Cardiac fibroblast (primary cell): ENCODE measurements at regions not wholly inside any gene's neighbourhood (a gene's known extent, or its start where the extent isn't known, plus 50 kb on each side); places are given as distances from the start of the nearest gene placed in this dataset.
"Not testable (repeated sequence)": the region's sequence is repeated elsewhere in the genome, so short reads cannot be mapped to it uniquely, and the experiment has no call there.

ENCODE experiments used
- DNase-seq, 2 donors: peaks; one replicate each; pipeline versions ENCODE4 v3.0.0 to v3.0.0-alpha.2; 2010; ENCODE audit warnings: low read depth in 2 of 2
- H3K4me3 ChIP-seq, 2 donors: replicated peaks in 1 of 2; 1 replicate in 1 of 2; 2 replicates in 1 of 2; pipeline ENCODE4 v1.5.1; 2011; ENCODE audit warnings: low read depth in 2 of 2, low read length in 2 of 2, mild to moderate bottlenecking in 2 of 2, moderate library complexity in 1 of 2
- CTCF ChIP-seq: IDR thresholded peaks from one replicate; pipeline ENCODE4 v1.5.1; 2011; ENCODE audit warnings: low read depth, mild to moderate bottlenecking, low read length, inconsistent platforms

GRCh38 chr6:67812125-67812524 lies 823.0 kb upstream of the ADGRB3 start:
- H3K4me3 ChIP-seq = no peak overlapping the region
- DNase-seq = no peak
- TF ChIP-seq CTCF = no peak

- DNase-seq = peak in 1 of 2 donors; percentile 26
- H3K4me3 ChIP-seq = no peak overlapping the region
- TF ChIP-seq CTCF = no peak
Observed at GRCh38 chr6:67811239-67812037, 823.6 kb upstream of the ADGRB3 start.

GRCh38 chr6:67804808-67805207 lies 830.3 kb upstream of the ADGRB3 start:
- DNase-seq = not testable (repeated sequence)

GRCh38 chr6:67802771-67803170 lies 832.3 kb upstream of the ADGRB3 start:
- H3K4me3 ChIP-seq = no peak overlapping the region
- TF ChIP-seq CTCF = no peak
- DNase-seq = no peak

More at GRCh38 chr6:67804808-67805207, 830.3 kb upstream of the ADGRB3 start:
- not testable (repeated sequence) for H3K4me3 ChIP-seq

- no peak overlapping the region for H3K4me3 ChIP-seq
- TF ChIP-seq CTCF = no peak
- no peak for DNase-seq
Observed at GRCh38 chr6:67792996-67793395, 842.1 kb upstream of the ADGRB3 start.

- DNase-seq = no peak
- TF ChIP-seq CTCF = no peak
- H3K4me3 ChIP-seq = no peak overlapping the region
Observed at GRCh38 chr6:67790569-67790968, 844.5 kb upstream of the ADGRB3 start.

GRCh38 chr6:67787119-67787518 lies 848.0 kb upstream of the ADGRB3 start:
- H3K4me3 ChIP-seq, DNase-seq: not testable (repeated sequence)

GRCh38 chr6:67779876-67780275 lies 855.2 kb upstream of the ADGRB3 start:
- TF ChIP-seq CTCF = no peak
- H3K4me3 ChIP-seq = no peak overlapping the region
- no peak for DNase-seq
